H1 (cell line): ENCODE measurements at regions not wholly inside any gene's neighbourhood (a gene's known extent, or its start where the extent isn't known, plus 50 kb on each side); places are given as distances from the start of the nearest gene placed in this dataset.

Experiments
- CTCF ChIA-PET: fragments of 300-600 bp; sonication (Branson Sonifier 250); formaldehyde crosslinking; loops from one replicate; lab custom pipeline; 2021; ENCODE audit not compliant: partially characterized antibody; lab: Charles Lee
- POLR2A ChIA-PET: fragments of 300-600 bp; sonication (Branson Sonifier 250); formaldehyde crosslinking; loops from one replicate; lab custom pipeline; 2021; ENCODE audit warnings: inconsistent platforms; ENCODE audit not compliant: partially characterized antibody; lab: Charles Lee
- DNase-seq, 2 experiments: peaks; one replicate each; pipeline versions ENCODE4 v3.0.0 to v3.0.0-alpha.2; 2010 to 2022; ENCODE audit warnings: low spot score in 2 of 2, low read depth in 1 of 2, mixed read lengths in 1 of 2
- FAIRE-seq: peaks from 2 replicates; lab custom pipeline; 2011; peaks lifted over from hg19 to GRCh38; lab: Jason Lieb, UNC
- H2AFZ ChIP-seq: 2 replicates; pipeline ENCODE4 v1.8.1; 2012; ENCODE audit warnings: low read length, inconsistent platforms
- H2AK5ac ChIP-seq: 2 replicates; pipeline ENCODE4 v1.6.1; 2013; ENCODE audit warnings: low read depth, low read length
- H2BK120ac ChIP-seq: replicated peaks from 2 replicates; pipeline ENCODE3; 2013; ENCODE audit warnings: low read depth, low read length, inconsistent platforms
- H2BK12ac ChIP-seq: 2 replicates; pipeline ENCODE4 v1.6.1; 2013; ENCODE audit warnings: low read depth, low read length
- H2BK15ac ChIP-seq: 2 replicates; pipeline ENCODE4 v1.6.1; 2013; ENCODE audit warnings: low read length
- H2BK20ac ChIP-seq: 2 replicates; pipeline ENCODE4 v1.6.1; 2013; ENCODE audit warnings: low read length
- H2BK5ac ChIP-seq: 2 replicates; pipeline ENCODE4 v1.6.1; 2013; ENCODE audit warnings: low read depth, low read length
- H3K14ac ChIP-seq: 2 replicates; pipeline ENCODE4 v1.6.1; 2013; ENCODE audit warnings: inconsistent platforms; ENCODE audit not compliant: insufficient read length
- H3K18ac ChIP-seq: 2 replicates; pipeline ENCODE4 v1.6.1; 2013; ENCODE audit warnings: low read length; ENCODE audit errors: extremely low read depth
- H3K23ac ChIP-seq: 2 replicates; pipeline ENCODE4 v1.6.1; 2013; ENCODE audit warnings: inconsistent platforms; ENCODE audit not compliant: insufficient read length
- H3K23me2 ChIP-seq: 2 replicates; pipeline ENCODE4 v1.6.1; 2013; ENCODE audit warnings: low read depth, low read length
- H3K27ac ChIP-seq: 2 replicates; pipeline ENCODE4 v1.6.1; 2011; ENCODE audit warnings: low read depth, low read length, inconsistent platforms
- H3K27me3 ChIP-seq, 4 experiments: replicated peaks in 1 of 4; 1 replicate in 1 of 4; 2 replicates in 3 of 4; pipeline versions ENCODE4 v1.6.1 to v1.8.1; 2011 to 2013; ENCODE audit warnings: low read length in 3 of 4, mild to moderate bottlenecking in 3 of 4, inconsistent platforms in 2 of 4, mixed read lengths in 2 of 4, moderate library complexity in 1 of 4; ENCODE audit not compliant: control insufficient read depth in 3 of 4, insufficient read depth in 3 of 4; ENCODE audit errors: extremely low read depth in 1 of 4
- H3K36me3 ChIP-seq, 4 experiments: 2 replicates each; pipeline versions ENCODE4 v1.6.1 to v1.8.1; 2011 to 2013; ENCODE audit warnings: mild to moderate bottlenecking in 4 of 4, low read length in 3 of 4, moderate library complexity in 2 of 4, control low read depth in 1 of 4, inconsistent platforms in 1 of 4; ENCODE audit not compliant: insufficient read depth in 4 of 4, control insufficient read depth in 2 of 4
- H3K4ac ChIP-seq: replicated peaks from 2 replicates; pipeline ENCODE3; 2013; ENCODE audit warnings: low read length, low read depth, mixed read lengths, inconsistent platforms; ENCODE audit not compliant: insufficient read length
- H3K4me1 ChIP-seq, 4 experiments: replicated peaks in 1 of 4; 1 replicate in 1 of 4; 2 replicates in 3 of 4; pipeline versions ENCODE4 v1.6.1 to v1.8.1; 2011 to 2013; ENCODE audit warnings: low read length in 3 of 4, inconsistent platforms in 2 of 4, mixed read lengths in 1 of 4; ENCODE audit not compliant: insufficient read depth in 4 of 4, control insufficient read depth in 3 of 4
- H3K4me2 ChIP-seq, 2 experiments: 2 replicates each; pipeline versions ENCODE4 v1.6.1 to v1.8.1; 2011 to 2013; ENCODE audit warnings: low read depth in 2 of 2, low read length in 2 of 2, control low read depth in 1 of 2, inconsistent platforms in 1 of 2, mild to moderate bottlenecking in 1 of 2; ENCODE audit not compliant: insufficient read depth in 1 of 2
- H3K4me3 ChIP-seq, 4 experiments: fragments of 200-600, 300-600 bp in 1 of 4; sonication (generic), shearing (Covaris generic), sonication (Bioruptor Twin) in 1 of 4; 2 replicates each; pipeline versions ENCODE4 v1.5.1 to v1.8.1; 2011 to 2016; ENCODE audit warnings: low read length in 4 of 4, low read depth in 3 of 4, control low read depth in 2 of 4, inconsistent platforms in 2 of 4, mild to moderate bottlenecking in 2 of 4, mixed read lengths in 1 of 4, moderate library complexity in 1 of 4; ENCODE audit not compliant: insufficient read depth in 2 of 4; ENCODE audit errors: extremely low read depth in 1 of 4
- H3K56ac ChIP-seq: replicated peaks from 2 replicates; pipeline ENCODE3; 2013; ENCODE audit warnings: low read depth, mild to moderate bottlenecking, mixed read lengths, low read length, inconsistent platforms; ENCODE audit not compliant: insufficient read length
- H3K79me1 ChIP-seq: 2 replicates; pipeline ENCODE4 v1.6.1; 2013; ENCODE audit warnings: low read depth, low read length, control low read depth
- H3K79me2 ChIP-seq, 2 experiments: 2 replicates each; pipeline versions ENCODE4 v1.6.1 to v1.8.1; 2012 to 2013; ENCODE audit warnings: low read length in 2 of 2, mild to moderate bottlenecking in 2 of 2, inconsistent platforms in 1 of 2; ENCODE audit not compliant: insufficient read depth in 2 of 2, control insufficient read depth in 1 of 2
- H3K9ac ChIP-seq, 4 experiments: replicated peaks in 1 of 4; 1 replicate in 1 of 4; 2 replicates in 3 of 4; pipeline versions ENCODE4 v1.6.1 to v1.8.1; 2011 to 2013; ENCODE audit warnings: low read depth in 3 of 4, low read length in 3 of 4, control low read depth in 2 of 4, mild to moderate bottlenecking in 2 of 4, moderate library complexity in 2 of 4, inconsistent platforms in 1 of 4; ENCODE audit errors: extremely low read depth in 1 of 4
- H3K9me3 ChIP-seq, 2 experiments: 2 replicates each; pipeline versions ENCODE4 v1.6.1 to v1.8.1; 2012 to 2013; ENCODE audit warnings: mild to moderate bottlenecking in 2 of 2, moderate library complexity in 2 of 2, control low read depth in 1 of 2, inconsistent platforms in 1 of 2, low read depth in 1 of 2, low read length in 1 of 2, mixed read lengths in 1 of 2; ENCODE audit not compliant: insufficient read depth in 2 of 2
- H4K20me1 ChIP-seq, 2 experiments: replicated peaks in 1 of 2; 2 replicates each; pipeline versions ENCODE3 to v1.8.1; 2011 to 2013; ENCODE audit warnings: inconsistent platforms in 2 of 2, low read length in 2 of 2, mild to moderate bottlenecking in 1 of 2; ENCODE audit not compliant: insufficient read depth in 2 of 2, control insufficient read depth in 1 of 2
- H4K5ac ChIP-seq: 2 replicates; pipeline ENCODE4 v1.6.1; 2013; ENCODE audit warnings: low read length, low read depth, mixed read lengths, inconsistent platforms; ENCODE audit not compliant: insufficient read length
- H4K8ac ChIP-seq: 2 replicates; pipeline ENCODE4 v1.8.0; 2013; ENCODE audit warnings: mild to moderate bottlenecking, moderate library complexity, low read length, inconsistent platforms; ENCODE audit not compliant: insufficient read depth; ENCODE audit errors: extremely low read depth
- H4K91ac ChIP-seq: replicated peaks from 2 replicates; pipeline ENCODE3; 2013; ENCODE audit warnings: low read length, mixed read lengths, inconsistent platforms; ENCODE audit not compliant: insufficient read length
- ATF3 ChIP-seq: IDR thresholded peaks from 2 replicates; pipeline ENCODE4 v1.6.1; 2011; ENCODE audit warnings: low read depth, mild to moderate bottlenecking, low read length; ENCODE audit not compliant: insufficient read depth
- BCL11A ChIP-seq, 2 experiments: IDR thresholded peaks; one replicate each; pipeline ENCODE4 v1.6.1; 2011; ENCODE audit warnings: low read depth in 2 of 2, low read length in 2 of 2, mild to moderate bottlenecking in 2 of 2
- CREB1 ChIP-seq: IDR thresholded peaks from 2 replicates; pipeline ENCODE4 v1.6.1; 2012; ENCODE audit warnings: inconsistent platforms
- EGR1 ChIP-seq: IDR thresholded peaks from 2 replicates; pipeline ENCODE4 v1.6.1; 2011; ENCODE audit warnings: low read depth, low read length, borderline replicate concordance
- EZH2 ChIP-seq: fragments of 200-600 bp; sonication (generic); IDR thresholded peaks from 2 replicates; pipeline ENCODE4 v1.7.1; 2012; ENCODE audit warnings: low read depth, mild to moderate bottlenecking, moderate library complexity, low read length, inconsistent platforms; ENCODE audit not compliant: severe bottlenecking
- JUND ChIP-seq: IDR thresholded peaks from 2 replicates; pipeline ENCODE4 v1.6.1; 2011; ENCODE audit warnings: mild to moderate bottlenecking, improper control_type of control experiment, low read length
- NANOG ChIP-seq: IDR thresholded peaks from 2 replicates; pipeline ENCODE4 v1.6.1; 2011; ENCODE audit warnings: low read length, low read depth, mild to moderate bottlenecking, inconsistent platforms; ENCODE audit not compliant: insufficient read depth, poor library complexity, severe bottlenecking
- NRF1 ChIP-seq: IDR thresholded peaks from 2 replicates; pipeline ENCODE4 v1.6.1; 2011; ENCODE audit warnings: mild to moderate bottlenecking, low read depth, low read length, improper control_type of control experiment
- RFX5 ChIP-seq: IDR thresholded peaks from 2 replicates; pipeline ENCODE4 v1.6.1; 2011; ENCODE audit warnings: low read depth, low read length, improper control_type of control experiment, borderline replicate concordance
- SP2 ChIP-seq: IDR thresholded peaks from 2 replicates; pipeline ENCODE4 v1.6.1; 2012; ENCODE audit warnings: mild to moderate bottlenecking, low read length, inconsistent platforms
- SRF ChIP-seq: IDR thresholded peaks from 2 replicates; pipeline ENCODE4 v1.6.1; 2011; ENCODE audit warnings: mild to moderate bottlenecking, low read depth, low read length, moderate library complexity
- TAF7 ChIP-seq: optimal IDR thresholded peaks from 2 replicates; pipeline ENCODE3; 2011; ENCODE audit warnings: low read depth, mild to moderate bottlenecking, inconsistent platforms, low read length, moderate library complexity, borderline replicate concordance
- TCF12 ChIP-seq: IDR thresholded peaks from 2 replicates; pipeline ENCODE4 v1.6.1; 2011; ENCODE audit warnings: low read depth, mild to moderate bottlenecking, low read length
- YY1 ChIP-seq: IDR thresholded peaks from 2 replicates; pipeline ENCODE4 v1.6.1; 2011; ENCODE audit warnings: low read depth, mild to moderate bottlenecking, low read length
- WGBS, 2 experiments: shearing (Covaris generic) in 1 of 2; methylation state at CpG; one replicate each; pipeline versions ENCODE4 v1.1.6 to v1.1.7; 2013 to 2015; ENCODE audit warnings: low lambda C conversion rate in 2 of 2, mixed read lengths in 2 of 2, inconsistent platforms in 1 of 2, low coverage in 1 of 2, missing lambda C conversion rate in 1 of 2; ENCODE audit not compliant: insufficient replicate concordance in 2 of 2, insufficient coverage in 1 of 2, insufficient read length in 1 of 2; ENCODE audit errors: extremely low coverage in 1 of 2, missing lambda C conversion rate in 1 of 2; 5-methylcytosine and 5-hydroxymethylcytosine counted together

DNA sequence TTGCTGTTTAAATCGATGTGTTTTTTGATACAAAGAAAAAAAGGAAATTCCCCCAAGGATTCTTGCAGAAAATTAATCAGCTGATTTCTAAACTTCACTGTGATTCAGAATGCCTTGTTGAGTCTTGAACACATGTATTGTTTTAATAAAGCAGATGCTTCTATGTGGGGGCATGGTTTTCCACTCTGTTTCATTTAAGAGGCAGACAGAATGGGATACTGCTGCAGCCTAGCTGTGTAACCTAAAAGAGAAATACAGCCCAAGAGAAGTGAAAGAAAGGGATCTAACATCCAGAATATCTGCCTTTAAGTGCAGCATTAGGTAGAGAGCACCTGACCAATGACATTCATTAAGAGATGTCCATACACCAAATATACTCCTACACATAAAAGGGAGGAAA, 365.1 kb upstream of the CCNH start:
- no peak overlapping the region for H2BK15ac ChIP-seq
- H3K4me1 ChIP-seq: peaks cover 0 to 2% (median 0%) of the 10 kb centered on the region in 4 experiments; a peak in 2 of 7 replicates
- H3K56ac ChIP-seq: peak overlapping the region; percentile 53
- no peak overlapping the region for H2BK12ac ChIP-seq
- no peaks in the 10 kb centered on the region for H3K79me1 ChIP-seq
- no peaks in the 10 kb centered on the region for H3K27me3 ChIP-seq
- no peak overlapping the region for H3K4me2 ChIP-seq
- no peak overlapping the region for H2BK5ac ChIP-seq
- no peak overlapping the region for H3K27ac ChIP-seq
- no peaks in the 10 kb centered on the region for H3K23me2 ChIP-seq
- no peak overlapping the region for H2AK5ac ChIP-seq
- H2BK120ac ChIP-seq: no peak overlapping the region
- no peaks in the 10 kb centered on the region for H3K79me2 ChIP-seq
- H3K23ac ChIP-seq: no peak overlapping the region
- no peak overlapping the region for H4K91ac ChIP-seq
- 80% methylated on average over 1 of the region's 1 CpG; no CpG with 5 or more reads in 1 of the 2 experiments for WGBS, 2 experiments
- H3K36me3 ChIP-seq: no peaks in the 10 kb centered on the region
- POLR2A ChIA-PET: no interaction called here
- DNase-seq (no peak), FAIRE-seq (no peak)
- no peak overlapping the region for H2AFZ ChIP-seq
- no peaks in the 10 kb centered on the region for H4K20me1 ChIP-seq
- no peak overlapping the region for H3K4me3 ChIP-seq
- no peak for TF ChIP-seq SRF
- no peak for TF ChIP-seq EZH2
- no peak for TF ChIP-seq NANOG
- TF ChIP-seq TAF7: no peak
- TF ChIP-seq BCL11A (IDR thresholded peaks at IDR 0.05; ENCODE audit: low read depth in 2 of 2, low read length in 2 of 2): no peak
- TF ChIP-seq RFX5: no peak
- TF ChIP-seq ATF3: no peak
- TF ChIP-seq CREB1: no peak
- no peak for TF ChIP-seq SP2
- no peak for TF ChIP-seq NRF1
- TF ChIP-seq EGR1: no peak
- no peak for TF ChIP-seq TCF12
- TF ChIP-seq JUND: no peak
- no peak for TF ChIP-seq YY1
- no peak overlapping the region for H4K5ac ChIP-seq
- CTCF ChIA-PET: interaction anchor here (0.8 to 4.0 kb wide), 2 partner anchors 412 to 913 kb away, joined by 3 to 50 read pairs; no protein-coding TSS in a partner anchor
- H3K9me3 ChIP-seq: no peaks in the 10 kb centered on the region
- no peak overlapping the region for H3K14ac ChIP-seq
- no peak overlapping the region for H4K8ac ChIP-seq
- no peak overlapping the region for H3K9ac ChIP-seq
- no peak overlapping the region for H2BK20ac ChIP-seq
- no peak overlapping the region for H3K4ac ChIP-seq
- H3K18ac ChIP-seq: no peak overlapping the region
